ENCODE measurements at regions not wholly inside any gene's neighbourhood (a gene's known extent, or its start where the extent isn't known, plus 50 kb on each side); places are given as distances from the start of the nearest gene placed in this dataset.

- H4K91ac ChIP-seq (ENCODE audit: insufficient read depth, low read depth, low read length): no peak overlapping the region
- in situ Hi-C loops (cut with MboI; ENCODE audit: low sequenced_read_pairs): no loop called here
- no peaks in the 10 kb centered on the region for H3K79me1 ChIP-seq (ENCODE audit: low read depth in 1 of 2, low read length in 2 of 2)
- H3K23ac ChIP-seq (ENCODE audit: low read depth, low read length): no peak overlapping the region
- no peak overlapping the region for H3K14ac ChIP-seq (replicated peaks; ENCODE audit: low read depth, low read length)
- no CpG with 5 or more reads among the region's 1 CpG for WGBS, 2 experiments (ENCODE audit: extremely low coverage in 2 of 2, insufficient read length in 1 of 2)
- intact Hi-C loops (cut with micrococcal nuclease): no loop called here
- no peak overlapping the region for H3K4me3 ChIP-seq (ENCODE audit: insufficient read depth, low read depth, low read length)
- ChIA-PET CTCF (no interaction called here), POLR2A (ENCODE audit: unreplicated experiment) (no interaction called here)
- H3K56ac ChIP-seq (ENCODE audit: extremely low read depth, insufficient read depth, low read length): no peak overlapping the region
- no peak overlapping the region for H3K4me2 ChIP-seq (ENCODE audit: low read depth, low read length)
- ATAC-seq (ENCODE audit: low read depth): no peak
- no peak overlapping the region for H3K4ac ChIP-seq (ENCODE audit: low read depth, low read length)
- H3K27ac ChIP-seq (ENCODE audit: insufficient read depth, low read length): no peak overlapping the region
- TF ChIP-seq SMC3 (IDR thresholded peaks at IDR 0.05; ENCODE audit: low read depth, low read length): no peak
- TF ChIP-seq NFE2L2 (IDR thresholded peaks at IDR 0.05; ENCODE audit: low read depth, low read length): no peak
- no peak for TF ChIP-seq ELK1 (IDR thresholded peaks at IDR 0.05; ENCODE audit: borderline replicate concordance, low read depth, low read length)
- no peak for TF ChIP-seq RAD21 (IDR thresholded peaks at IDR 0.05; ENCODE audit: low read length)
- TF ChIP-seq RFX5 (IDR thresholded peaks at IDR 0.05; ENCODE audit: low read depth, low read length): no peak
- no peak for TF ChIP-seq MAFK (IDR thresholded peaks at IDR 0.05; ENCODE audit: low read depth, low read length)
- no peak for TF ChIP-seq POLR2A (IDR thresholded peaks at IDR 0.05; ENCODE audit: low read depth, low read length)
- TF ChIP-seq MAZ (IDR thresholded peaks at IDR 0.05; ENCODE audit: borderline replicate concordance, low read depth, low read length): no peak
- TF ChIP-seq USF2 (IDR thresholded peaks at IDR 0.05; ENCODE audit: low read depth, low read length): no peak
- no peak for TF ChIP-seq FOS (IDR thresholded peaks at IDR 0.05; ENCODE audit: low read depth, low read length)
- TF ChIP-seq CHD1 (IDR thresholded peaks at IDR 0.05; ENCODE audit: low read depth, low read length): no peak
- TF ChIP-seq CTCF (conservative IDR thresholded peaks at IDR 0.05; ENCODE audit: low read depth, low read length): no peak
- TF ChIP-seq CEBPB (IDR thresholded peaks at IDR 0.05; ENCODE audit: low read depth, low read length): no peak
- TF ChIP-seq MXI1 (IDR thresholded peaks at IDR 0.05; ENCODE audit: borderline replicate concordance, low read depth, low read length): no peak
- TF ChIP-seq BHLHE40 (IDR thresholded peaks at IDR 0.05; ENCODE audit: low read depth, low read length): no peak
- no peak for TF ChIP-seq RCOR1 (IDR thresholded peaks at IDR 0.05; ENCODE audit: insufficient replicate concordance, low read length)
- H3K27me3 ChIP-seq (ENCODE audit: control insufficient read depth, insufficient read depth, low read length): no peaks in the 10 kb centered on the region
- no peak overlapping the region for H2AK5ac ChIP-seq (ENCODE audit: low read depth, low read length)
- no peaks in the 10 kb centered on the region for H3K4me1 ChIP-seq (ENCODE audit: control insufficient read depth, insufficient read depth, low read length)
- no peak overlapping the region for H2BK15ac ChIP-seq (ENCODE audit: low read depth, low read length)
- no peaks in the 10 kb centered on the region for H4K20me1 ChIP-seq (ENCODE audit: insufficient read depth, low read length)
- H2AFZ ChIP-seq (replicated peaks; ENCODE audit: low read length, poor library complexity): no peak overlapping the region
- no peaks in the 10 kb centered on the region for H3K36me3 ChIP-seq (ENCODE audit: control insufficient read depth, insufficient read depth, low read length)
- no peak overlapping the region for H2BK20ac ChIP-seq (ENCODE audit: low read depth, low read length)
- H2BK5ac ChIP-seq (ENCODE audit: low read depth, low read length, poor library complexity, severe bottlenecking): no peak overlapping the region
- no TSS peak for BruUV-seq (replicated peaks)
- no peak overlapping the region for H2AK9ac ChIP-seq (replicated peaks; ENCODE audit: low read depth, low read length, poor library complexity)
- H4K8ac ChIP-seq (ENCODE audit: low read depth in 2 of 2, low read length in 2 of 2): no peak overlapping the region
- H3K9me3 ChIP-seq (ENCODE audit: control insufficient read depth, insufficient read depth, low read length): peaks cover 36% of the 10 kb centered on the region
- H3K9me1 ChIP-seq (ENCODE audit: insufficient read depth, low read length): no peaks in the 10 kb centered on the region
- dilution Hi-C loops (cut with HindIII; ENCODE audit: low sequenced_read_pairs, unreplicated experiment): no loop called here
- DNase-seq: no peak
- no peak overlapping the region for H3K9ac ChIP-seq (ENCODE audit: low read depth, low read length)
- H4K5ac ChIP-seq (ENCODE audit: low read depth, low read length): no peak overlapping the region
- H3K18ac ChIP-seq (ENCODE audit: low read depth, low read length): no peak overlapping the region
- no peak overlapping the region for H2BK120ac ChIP-seq (ENCODE audit: low read depth, low read length)
Measured at GRCh38 chr14:98916476-98916875, 355.5 kb downstream of the BCL11B start.

Measured in IMR-90 (cell line).